Lower leg skin (tissue), 3 donors: ENCODE measurements at regions not wholly inside any gene's neighbourhood (a gene's known extent, or its start where the extent isn't known, plus 50 kb on each side); places are given as distances from the start of the nearest gene placed in this dataset.

Experiments used
- POLR2A ChIP-seq, 2 donors: fragments of 450-650 bp; IDR thresholded peaks; one replicate each; pipeline ENCODE4 v1.6.1; 2016 to 2017; ENCODE audit warnings: antibody characterized with exemption in 2 of 2, mild to moderate bottlenecking in 1 of 2, moderate library complexity in 1 of 2
- TF ChIP-seq, protein P1 (sequence below), 3 donors: fragments of 450-650 bp; IDR thresholded peaks; one replicate each; pipeline ENCODE4 v1.5.1; 2016; ENCODE audit warnings: antibody characterized with exemption in 3 of 3, mild to moderate bottlenecking in 3 of 3, moderate library complexity in 2 of 3

DNA sequence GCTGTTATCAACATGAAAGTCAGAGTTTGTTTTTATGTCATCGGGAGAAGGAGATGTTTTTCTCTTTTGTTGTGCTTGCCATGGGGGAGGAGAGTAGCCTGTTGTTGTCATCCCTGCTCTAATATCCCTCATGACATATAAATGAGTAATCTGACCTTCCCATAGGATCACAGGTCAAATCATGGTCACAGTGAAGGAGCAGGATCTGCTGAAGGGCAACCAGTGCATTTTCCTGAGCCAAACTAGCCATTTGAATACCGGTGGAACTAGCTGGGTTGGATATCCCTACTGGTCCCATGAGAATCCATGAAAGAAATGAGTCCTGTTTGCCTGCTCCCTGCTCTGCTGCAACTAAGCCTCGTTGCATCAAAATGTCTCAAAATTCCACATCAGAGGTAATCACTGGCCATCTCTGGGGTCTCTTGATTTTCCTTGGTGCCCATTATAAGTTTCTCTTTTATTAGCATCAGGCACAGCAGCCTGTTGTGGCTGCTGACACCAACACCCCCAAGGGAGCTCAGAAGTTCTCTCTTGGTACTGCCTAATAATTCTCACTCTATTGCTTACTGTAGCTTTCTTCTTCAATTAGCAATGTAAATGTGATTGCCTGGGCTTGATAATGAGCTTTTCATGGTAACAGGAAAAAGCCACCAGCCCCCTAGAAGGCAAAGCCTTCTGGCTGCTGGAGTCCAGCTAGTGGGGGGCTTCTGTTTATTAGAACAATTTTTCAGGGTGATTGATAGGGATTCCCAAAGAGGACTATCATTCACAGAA is 211.4 kb upstream of the ERCC4 start:
- TF ChIP-seq, protein P1, sequence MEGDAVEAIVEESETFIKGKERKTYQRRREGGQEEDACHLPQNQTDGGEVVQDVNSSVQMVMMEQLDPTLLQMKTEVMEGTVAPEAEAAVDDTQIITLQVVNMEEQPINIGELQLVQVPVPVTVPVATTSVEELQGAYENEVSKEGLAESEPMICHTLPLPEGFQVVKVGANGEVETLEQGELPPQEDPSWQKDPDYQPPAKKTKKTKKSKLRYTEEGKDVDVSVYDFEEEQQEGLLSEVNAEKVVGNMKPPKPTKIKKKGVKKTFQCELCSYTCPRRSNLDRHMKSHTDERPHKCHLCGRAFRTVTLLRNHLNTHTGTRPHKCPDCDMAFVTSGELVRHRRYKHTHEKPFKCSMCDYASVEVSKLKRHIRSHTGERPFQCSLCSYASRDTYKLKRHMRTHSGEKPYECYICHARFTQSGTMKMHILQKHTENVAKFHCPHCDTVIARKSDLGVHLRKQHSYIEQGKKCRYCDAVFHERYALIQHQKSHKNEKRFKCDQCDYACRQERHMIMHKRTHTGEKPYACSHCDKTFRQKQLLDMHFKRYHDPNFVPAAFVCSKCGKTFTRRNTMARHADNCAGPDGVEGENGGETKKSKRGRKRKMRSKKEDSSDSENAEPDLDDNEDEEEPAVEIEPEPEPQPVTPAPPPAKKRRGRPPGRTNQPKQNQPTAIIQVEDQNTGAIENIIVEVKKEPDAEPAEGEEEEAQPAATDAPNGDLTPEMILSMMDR (IDR thresholded peaks at IDR 0.05): no peak
- TF ChIP-seq POLR2A (IDR thresholded peaks at IDR 0.05): no peak
